ENCODE measurements at regions not wholly inside any gene's neighbourhood (a gene's known extent, or its start where the extent isn't known, plus 50 kb on each side); places are given as distances from the start of the nearest gene placed in this dataset.
A peak's percentile ranks its signal among the peaks of the same experiment; 100 is the strongest.

DNA sequence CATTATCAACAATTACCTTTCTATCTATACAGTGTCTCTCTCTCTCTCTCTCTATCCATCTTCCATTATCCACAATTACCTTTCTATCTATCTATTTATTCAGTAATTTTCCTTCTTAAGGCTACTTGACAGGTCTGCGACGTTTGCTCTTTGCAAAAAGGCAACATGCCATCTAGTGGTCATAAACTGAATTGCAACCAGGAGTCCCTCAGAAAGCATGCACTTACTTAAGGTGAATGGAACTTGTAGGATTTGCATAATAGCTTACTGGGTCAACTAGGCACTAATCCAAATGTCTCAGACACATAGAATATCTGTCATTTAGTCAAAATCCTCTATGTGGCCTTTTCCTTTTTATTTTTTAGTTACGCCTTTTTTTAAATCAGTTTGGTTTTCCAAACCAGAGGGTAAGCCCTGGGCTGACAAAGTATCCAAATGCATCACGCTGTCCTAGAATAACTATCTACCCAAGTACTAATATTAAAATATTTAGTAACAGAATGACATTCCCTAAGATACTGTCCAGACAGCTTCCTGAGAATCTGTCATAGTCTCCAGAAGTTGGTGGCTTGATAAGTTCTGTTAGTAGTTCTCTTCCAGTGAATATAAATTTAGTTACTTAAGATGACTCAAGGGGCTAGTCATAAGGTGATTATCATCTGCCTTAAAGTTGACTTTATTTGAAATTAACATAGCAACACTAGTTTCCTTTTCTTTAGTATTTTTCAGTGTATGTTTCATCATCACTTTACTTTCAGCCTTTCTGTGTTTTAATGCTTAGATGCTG, 208.3 kb downstream of the PPP1R3A start:
- Mint-ChIP-seq H3K9me3 (no peaks in the 10 kb centered on the region), H3K4me3 (no peak overlapping the region), H3K27ac (no peak overlapping the region), H3K36me3 (ENCODE audit: low read depth) (no peaks in the 10 kb centered on the region), H3K27me3 (ENCODE audit: low read depth) (peaks cover 3% of the 10 kb centered on the region), H3K4me1 (ENCODE audit: low read depth) (no peaks in the 10 kb centered on the region)

DNA sequence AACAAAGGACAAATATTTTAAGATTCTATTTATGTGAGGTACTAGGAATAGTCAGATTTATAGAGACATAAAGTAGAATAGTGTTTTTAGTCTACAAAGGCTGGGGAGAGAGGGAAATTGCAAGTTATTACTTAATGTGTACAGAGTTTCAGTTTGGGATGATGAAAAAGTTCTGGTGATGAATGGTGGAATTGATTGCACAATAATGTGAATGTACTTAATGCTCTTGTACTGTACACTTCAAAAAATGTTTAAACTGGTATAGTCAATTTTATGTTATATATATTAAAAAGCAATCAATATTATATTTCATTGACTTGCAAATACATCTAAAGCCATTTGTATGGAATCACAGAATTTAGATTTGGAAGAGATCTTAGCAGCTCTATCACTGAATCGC, 213.4 kb downstream of the PPP1R3A start:
- Mint-ChIP-seq H3K4me1 (ENCODE audit: low read depth) (no peaks in the 10 kb centered on the region), H3K27ac (no peak overlapping the region)

DNA sequence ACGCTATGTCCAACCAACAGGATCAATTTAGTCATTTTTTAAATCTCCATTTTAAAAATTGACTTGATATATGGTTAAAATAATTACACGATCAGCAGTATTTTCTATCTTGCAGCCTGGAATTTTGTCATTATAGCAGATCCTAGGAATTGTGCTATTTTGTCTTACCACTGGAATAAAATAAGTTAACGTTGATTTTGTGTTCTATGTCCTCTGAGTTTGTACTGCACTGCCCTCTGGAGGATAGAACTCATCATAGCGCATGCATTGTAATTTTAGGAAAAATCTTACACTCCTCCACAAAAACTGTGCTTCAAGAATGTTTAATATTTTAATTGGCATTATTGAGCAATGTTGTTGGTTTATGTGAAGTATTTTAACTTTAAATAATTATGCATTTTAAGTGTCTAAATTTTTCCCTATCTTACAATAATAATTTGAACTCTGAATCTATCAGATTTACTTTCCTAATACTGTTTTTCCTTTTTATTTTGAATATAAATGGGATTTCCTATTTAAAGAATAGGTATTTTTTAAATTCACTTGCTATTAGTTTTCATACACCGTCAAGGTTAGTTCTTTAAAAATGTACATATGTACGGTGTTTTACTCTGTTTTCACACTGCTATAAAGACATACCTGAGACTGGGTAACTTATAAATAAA, 220.1 kb downstream of the PPP1R3A start:
- Mint-ChIP-seq H3K36me3 (ENCODE audit: low read depth) (no peaks in the 10 kb centered on the region), H3K4me1 (ENCODE audit: low read depth) (no peaks in the 10 kb centered on the region), H3K27me3 (ENCODE audit: low read depth) (no peaks in the 10 kb centered on the region), H3K9me3 (no peaks in the 10 kb centered on the region), H3K4me3 (no peak overlapping the region), H3K27ac (no peak overlapping the region)

More for the DNA sequence above, 213.4 kb downstream of the PPP1R3A start:
- Mint-ChIP-seq H3K27me3 (ENCODE audit: low read depth) (peaks cover 3% of the 10 kb centered on the region), H3K4me3 (no peak overlapping the region), H3K36me3 (ENCODE audit: low read depth) (no peaks in the 10 kb centered on the region), H3K9me3 (no peaks in the 10 kb centered on the region)

DNA sequence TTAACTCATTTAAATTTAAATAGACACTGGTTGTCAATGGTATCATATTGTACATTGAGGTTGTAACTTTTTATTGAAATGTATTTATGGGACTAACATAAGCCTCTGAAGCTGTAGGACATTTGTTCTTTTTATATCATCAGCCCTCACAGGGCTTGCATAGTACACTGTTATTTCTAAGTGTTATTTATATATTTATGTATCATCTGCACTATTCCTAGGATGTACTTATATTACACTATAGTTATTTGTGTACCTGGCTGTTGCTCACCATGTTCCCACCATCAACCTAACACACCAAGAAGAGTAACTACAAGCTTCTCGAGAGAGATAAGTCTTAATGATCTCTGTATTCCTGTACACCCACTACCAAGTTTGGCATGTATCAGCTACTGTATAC, 224.7 kb downstream of the PPP1R3A start:
- H3K9me3 Mint-ChIP-seq, result no peaks in the 10 kb centered on the region
- no peak overlapping the region for H3K27ac Mint-ChIP-seq
- no peaks in the 10 kb centered on the region for H3K4me1 Mint-ChIP-seq (ENCODE audit: low read depth)
- no peaks in the 10 kb centered on the region for H3K36me3 Mint-ChIP-seq (ENCODE audit: low read depth)
- H3K27me3 Mint-ChIP-seq (ENCODE audit: low read depth), result no peaks in the 10 kb centered on the region
- H3K4me3 Mint-ChIP-seq, result no peak overlapping the region

DNA sequence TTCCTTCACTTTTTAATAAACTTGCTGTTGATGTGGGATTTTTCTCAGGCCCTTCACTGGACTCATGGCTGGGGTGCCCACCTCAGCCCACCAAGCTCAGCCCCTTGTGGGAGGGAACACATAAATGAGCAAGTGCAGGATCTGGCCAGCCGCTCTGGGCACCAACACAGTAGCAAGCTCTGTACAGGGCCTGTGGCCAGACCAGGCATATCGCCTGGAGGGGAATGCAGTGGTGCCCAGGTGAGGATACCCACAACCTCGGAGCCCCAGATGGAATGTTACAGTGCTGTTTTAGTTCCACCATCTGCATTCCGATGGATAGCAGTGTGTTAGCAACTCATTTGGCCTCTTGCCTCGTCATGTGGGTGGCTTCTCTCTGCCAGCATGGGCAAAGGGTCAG, 234.6 kb downstream of the PPP1R3A start:
- no peak overlapping the region for H3K4me3 Mint-ChIP-seq
- H3K27me3 Mint-ChIP-seq (ENCODE audit: low read depth), result no peaks in the 10 kb centered on the region
- H3K36me3 Mint-ChIP-seq (ENCODE audit: low read depth), result no peaks in the 10 kb centered on the region
- no peaks in the 10 kb centered on the region for H3K4me1 Mint-ChIP-seq (ENCODE audit: low read depth)
- H3K9me3 Mint-ChIP-seq, result no peaks in the 10 kb centered on the region
- peak overlapping the region; percentile 7 for H3K27ac Mint-ChIP-seq

DNA sequence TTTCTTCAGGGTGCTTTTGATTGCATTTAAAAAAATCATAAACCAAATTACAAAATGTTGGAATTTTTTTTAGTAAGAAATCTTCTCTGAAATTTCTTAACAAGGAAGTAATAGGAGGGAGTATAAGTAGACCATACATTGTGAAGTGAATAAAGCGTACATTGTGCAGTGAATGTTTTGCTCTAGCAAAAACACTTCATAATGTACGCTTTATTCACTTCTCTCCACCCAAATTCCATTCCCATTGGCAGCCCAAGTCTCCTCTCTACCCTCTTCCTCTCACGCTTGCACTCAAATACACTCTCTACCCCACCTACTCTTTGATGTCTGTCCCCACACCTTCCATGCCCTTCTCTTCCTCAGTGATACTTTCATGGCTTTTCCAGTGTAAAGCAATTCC, 241.0 kb downstream of the PPP1R3A start:
- H3K4me3 Mint-ChIP-seq, result no peak overlapping the region
- H3K27ac Mint-ChIP-seq, result no peak overlapping the region
- H3K27me3 Mint-ChIP-seq (ENCODE audit: low read depth), result no peaks in the 10 kb centered on the region
- no peaks in the 10 kb centered on the region for H3K4me1 Mint-ChIP-seq (ENCODE audit: low read depth)
- H3K36me3 Mint-ChIP-seq (ENCODE audit: low read depth), result no peaks in the 10 kb centered on the region
- no peaks in the 10 kb centered on the region for H3K9me3 Mint-ChIP-seq

DNA sequence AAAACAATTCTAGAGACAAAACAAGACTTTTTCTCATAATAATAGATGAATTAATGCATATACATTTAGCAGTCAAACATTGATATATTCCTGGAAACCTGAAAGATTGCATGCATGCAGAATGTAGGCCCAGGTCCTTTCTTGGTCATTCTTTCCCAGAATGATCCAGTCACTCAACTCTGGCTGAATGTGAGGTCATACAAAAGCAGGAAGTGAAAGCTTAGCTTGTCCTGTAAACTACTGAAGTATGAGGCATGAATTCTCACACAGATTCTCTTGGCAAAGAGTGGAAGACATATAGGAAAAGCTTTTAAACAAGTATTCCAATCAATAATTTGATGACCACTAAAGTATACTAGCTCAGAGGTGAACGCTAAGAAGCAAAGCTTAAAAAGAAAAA, 253.9 kb downstream of the PPP1R3A start:
- H3K27me3 Mint-ChIP-seq (ENCODE audit: low read depth), result no peaks in the 10 kb centered on the region
- H3K4me1 Mint-ChIP-seq (ENCODE audit: low read depth), result no peaks in the 10 kb centered on the region
- no peak overlapping the region for H3K4me3 Mint-ChIP-seq
- peaks cover 1% of the 10 kb centered on the region for H3K9me3 Mint-ChIP-seq
- no peak overlapping the region for H3K27ac Mint-ChIP-seq
- H3K36me3 Mint-ChIP-seq (ENCODE audit: low read depth), result no peaks in the 10 kb centered on the region

DNA sequence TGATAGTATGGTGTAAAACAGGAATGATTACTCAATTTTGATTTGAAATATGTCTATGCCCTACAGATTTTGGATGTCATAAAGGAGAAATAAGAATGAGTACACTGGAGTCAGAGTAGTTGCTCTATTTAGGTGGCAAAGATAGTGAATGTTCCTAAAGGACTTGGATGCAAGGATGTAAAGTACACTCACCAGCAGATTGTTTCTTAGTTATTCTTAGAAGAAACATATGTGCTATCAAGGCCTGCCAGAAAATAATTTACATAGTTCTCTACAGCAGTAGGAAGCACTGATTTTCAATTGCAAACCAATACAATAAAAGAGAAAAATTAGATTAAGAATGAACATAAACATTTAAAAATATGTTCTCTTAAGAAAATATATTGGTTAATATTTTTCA, 259.4 kb downstream of the PPP1R3A start:
- H3K4me3 Mint-ChIP-seq, result no peak overlapping the region
- no peaks in the 10 kb centered on the region for H3K9me3 Mint-ChIP-seq
- H3K27ac Mint-ChIP-seq, result no peak overlapping the region
- H3K4me1 Mint-ChIP-seq (ENCODE audit: low read depth), result no peaks in the 10 kb centered on the region
- no peaks in the 10 kb centered on the region for H3K36me3 Mint-ChIP-seq (ENCODE audit: low read depth)
- no peaks in the 10 kb centered on the region for H3K27me3 Mint-ChIP-seq (ENCODE audit: low read depth)

DNA sequence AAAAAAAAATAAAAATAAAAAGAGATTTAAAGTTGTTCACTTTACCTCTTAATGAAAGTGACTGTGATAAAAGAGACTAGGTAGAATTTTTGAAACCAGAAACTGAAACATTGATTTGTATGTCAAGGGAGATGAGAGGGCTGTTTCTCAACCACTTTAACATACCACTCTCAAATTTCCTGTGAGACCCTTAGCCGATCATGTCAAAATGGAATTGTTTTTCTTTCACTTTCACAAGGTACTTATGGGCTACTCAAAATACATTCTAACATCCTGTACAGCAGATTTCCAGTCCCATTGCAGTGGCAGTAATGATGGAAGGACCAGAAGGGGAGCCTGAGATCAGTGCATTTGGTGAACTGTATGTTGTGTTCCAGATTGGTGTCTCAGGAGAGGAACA, 261.2 kb downstream of the PPP1R3A start:
- H3K4me3 Mint-ChIP-seq, result no peak overlapping the region
- H3K27ac Mint-ChIP-seq, result no peak overlapping the region
- no peaks in the 10 kb centered on the region for H3K36me3 Mint-ChIP-seq (ENCODE audit: low read depth)
- H3K4me1 Mint-ChIP-seq (ENCODE audit: low read depth), result no peaks in the 10 kb centered on the region
- no peaks in the 10 kb centered on the region for H3K27me3 Mint-ChIP-seq (ENCODE audit: low read depth)
- no peaks in the 10 kb centered on the region for H3K9me3 Mint-ChIP-seq

DNA sequence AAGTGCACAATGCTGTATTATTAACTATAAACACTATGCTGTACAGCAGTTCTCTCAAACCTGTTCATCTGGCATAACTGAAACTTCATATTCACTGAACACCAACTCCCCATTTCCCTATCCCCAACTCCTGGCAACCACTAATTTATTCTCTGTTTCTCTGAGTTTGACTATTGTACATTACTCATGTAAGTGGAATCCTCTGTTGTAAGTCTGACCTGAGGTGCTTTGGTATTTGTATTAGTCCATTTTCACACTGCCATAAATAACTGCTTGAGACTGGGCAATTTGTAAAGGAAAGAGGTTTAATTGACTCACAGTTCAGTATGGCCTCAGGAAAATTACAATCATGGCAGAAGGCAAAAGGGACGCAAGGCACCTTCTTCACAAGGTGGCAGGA, 266.3 kb downstream of the PPP1R3A start:
- Mint-ChIP-seq H3K9me3 (no peaks in the 10 kb centered on the region), H3K27me3 (ENCODE audit: low read depth) (no peaks in the 10 kb centered on the region), H3K4me1 (ENCODE audit: low read depth) (no peaks in the 10 kb centered on the region), H3K36me3 (ENCODE audit: low read depth) (no peaks in the 10 kb centered on the region), H3K27ac (no peak overlapping the region), H3K4me3 (no peak overlapping the region)

DNA sequence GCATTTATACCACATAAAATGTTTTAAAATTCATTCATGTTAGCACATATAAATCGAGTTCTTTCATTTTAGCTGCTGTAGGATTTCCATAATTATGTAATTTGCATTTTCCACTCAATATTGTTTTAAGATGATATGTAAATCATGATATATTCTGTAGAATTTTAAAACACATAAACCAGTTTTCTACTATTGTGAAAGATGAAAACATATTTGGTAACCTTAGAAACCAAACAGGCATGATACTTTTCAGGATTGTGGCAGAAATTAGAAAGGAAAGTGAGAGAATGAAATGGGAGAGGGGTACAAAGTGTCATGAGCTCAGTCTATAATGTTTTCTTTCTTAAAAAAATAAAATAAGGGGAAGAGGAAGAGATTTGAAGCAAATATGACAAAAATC, 269.3 kb downstream of the PPP1R3A start:
- Mint-ChIP-seq H3K4me3 (no peak overlapping the region), H3K4me1 (ENCODE audit: low read depth) (no peaks in the 10 kb centered on the region), H3K36me3 (ENCODE audit: low read depth) (no peaks in the 10 kb centered on the region), H3K9me3 (no peaks in the 10 kb centered on the region), H3K27ac (no peak overlapping the region), H3K27me3 (ENCODE audit: low read depth) (no peaks in the 10 kb centered on the region)

DNA sequence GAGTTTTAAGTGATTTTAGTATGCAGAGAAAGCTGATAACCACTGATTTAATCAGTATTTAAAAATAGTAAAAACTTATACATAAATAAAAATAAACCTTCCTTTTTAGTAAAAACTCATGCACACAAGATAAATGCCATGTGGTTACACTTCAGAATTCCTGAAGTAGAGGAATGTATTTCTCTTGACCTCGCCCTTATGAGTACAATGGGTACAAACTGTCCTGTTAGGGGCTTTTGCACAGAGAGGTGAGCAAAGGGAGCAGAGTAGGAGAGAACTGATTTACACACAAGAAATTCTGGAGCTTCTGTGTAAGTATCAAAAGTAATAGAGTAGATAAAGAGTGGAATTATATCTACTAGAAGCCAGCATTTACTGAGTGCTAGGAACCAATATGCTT, 279.6 kb downstream of the PPP1R3A start:
- no peaks in the 10 kb centered on the region for H3K27me3 Mint-ChIP-seq (ENCODE audit: low read depth)
- no peaks in the 10 kb centered on the region for H3K4me1 Mint-ChIP-seq (ENCODE audit: low read depth)
- H3K36me3 Mint-ChIP-seq (ENCODE audit: low read depth), result no peaks in the 10 kb centered on the region
- H3K9me3 Mint-ChIP-seq, result no peaks in the 10 kb centered on the region
- H3K4me3 Mint-ChIP-seq, result no peak overlapping the region
- H3K27ac Mint-ChIP-seq, result no peak overlapping the region

DNA sequence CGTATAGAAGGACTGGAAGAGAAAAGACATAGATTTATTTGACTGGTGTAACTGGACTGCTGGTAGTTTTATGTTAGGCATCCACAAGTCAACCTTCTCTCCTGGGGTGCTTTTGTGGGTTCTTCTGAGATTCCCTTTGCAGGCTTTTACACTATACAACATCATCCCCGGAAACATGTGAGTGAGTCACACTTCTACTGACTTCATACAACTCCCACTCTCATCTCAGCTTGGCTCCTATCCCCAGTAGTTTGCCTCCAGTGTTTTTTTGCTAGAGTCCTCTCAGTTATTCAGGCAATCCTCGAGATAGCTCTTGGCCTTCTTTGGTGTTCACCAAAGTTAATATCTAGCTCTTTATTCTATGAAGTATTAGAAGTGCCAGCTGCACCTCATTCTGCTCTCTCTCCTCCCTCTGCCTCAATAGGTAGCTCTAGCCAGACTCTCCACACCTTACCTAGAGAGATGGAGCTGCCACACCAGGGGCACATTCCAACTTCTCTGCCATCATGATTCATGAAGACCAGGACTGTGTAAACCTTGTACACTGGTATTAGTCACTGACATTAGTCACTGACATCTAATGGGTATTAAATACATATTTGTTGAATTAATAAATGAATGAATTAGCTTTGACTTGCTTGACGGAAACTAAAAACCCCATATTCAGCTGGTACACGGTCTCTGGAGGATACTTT, 281.9 kb downstream of the PPP1R3A start:
- Mint-ChIP-seq H3K27me3 (ENCODE audit: low read depth) (no peaks in the 10 kb centered on the region), H3K4me3 (no peak overlapping the region), H3K36me3 (ENCODE audit: low read depth) (no peaks in the 10 kb centered on the region), H3K9me3 (no peaks in the 10 kb centered on the region), H3K4me1 (ENCODE audit: low read depth) (no peaks in the 10 kb centered on the region), H3K27ac (no peak overlapping the region)

DNA sequence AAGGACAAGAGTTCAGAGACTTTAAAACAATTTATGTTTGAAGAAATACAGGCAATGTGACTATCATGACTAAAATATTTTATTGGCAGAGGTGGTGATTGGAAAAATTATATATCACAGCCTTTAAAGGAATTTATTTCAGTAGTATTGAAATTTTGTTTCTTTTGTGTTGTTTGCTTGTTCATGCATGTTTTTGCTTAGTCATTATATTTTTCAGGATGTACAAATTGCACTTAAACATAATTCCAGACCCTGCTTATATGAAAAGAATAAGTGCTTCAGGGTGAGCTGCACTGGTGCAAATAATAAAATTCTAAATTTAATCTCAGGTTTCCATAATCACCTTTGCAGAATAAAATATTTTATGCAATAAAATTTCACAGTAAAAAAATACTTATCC, 283.3 kb downstream of the PPP1R3A start:
- Mint-ChIP-seq H3K9me3 (no peaks in the 10 kb centered on the region), H3K36me3 (ENCODE audit: low read depth) (no peaks in the 10 kb centered on the region), H3K27me3 (ENCODE audit: low read depth) (no peaks in the 10 kb centered on the region), H3K27ac (no peak overlapping the region), H3K4me3 (no peak overlapping the region), H3K4me1 (ENCODE audit: low read depth) (no peaks in the 10 kb centered on the region)

DNA sequence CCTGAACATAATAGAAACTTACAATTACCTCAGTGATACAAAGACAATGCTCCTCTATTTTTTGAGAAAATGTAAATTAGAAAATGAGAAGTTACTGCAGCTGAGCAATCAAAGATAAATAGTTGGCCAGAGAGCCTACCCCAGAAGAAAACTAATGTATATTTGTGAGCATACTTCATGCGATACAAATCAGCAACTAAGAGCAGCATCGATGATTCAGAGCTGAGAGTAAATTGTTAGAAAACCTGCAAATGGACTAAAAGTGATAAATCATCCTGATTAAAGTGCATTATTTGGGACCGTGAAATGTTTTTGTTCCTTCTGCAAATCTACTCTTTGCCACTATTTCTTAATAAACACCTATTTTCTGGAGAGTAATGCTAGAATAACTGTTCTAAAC, 285.7 kb downstream of the PPP1R3A start:
- no peak overlapping the region for H3K4me3 Mint-ChIP-seq
- H3K9me3 Mint-ChIP-seq, result no peaks in the 10 kb centered on the region
- no peak overlapping the region for H3K27ac Mint-ChIP-seq
- H3K36me3 Mint-ChIP-seq (ENCODE audit: low read depth), result no peaks in the 10 kb centered on the region
- H3K4me1 Mint-ChIP-seq (ENCODE audit: low read depth), result no peaks in the 10 kb centered on the region
- H3K27me3 Mint-ChIP-seq (ENCODE audit: low read depth), result no peaks in the 10 kb centered on the region

All from T-helper 1 cell treated with Interleukin-12 subunit alpha and Interleukin-12 subunit beta and Interleukin-4 antibody, amounts not matched to agents 30 μg/mL and 1 μg/mL, for 36 hours (primary cell).